Left renal pelvis (tissue), 4 donors: ENCODE measurements at regions not wholly inside any gene's neighbourhood (a gene's known extent, or its start where the extent isn't known, plus 50 kb on each side); places are given as distances from the start of the nearest gene placed in this dataset.
"Not testable (repeated sequence)": the region's sequence is repeated elsewhere in the genome, so short reads cannot be mapped to it uniquely, and the experiment has no call there.

Experiments
- DNase-seq, 4 donors: peaks; one replicate each; pipeline ENCODE4 v3.0.0-alpha.2; 2013; ENCODE audit warnings: low read depth in 4 of 4, low spot score in 3 of 4

DNA sequence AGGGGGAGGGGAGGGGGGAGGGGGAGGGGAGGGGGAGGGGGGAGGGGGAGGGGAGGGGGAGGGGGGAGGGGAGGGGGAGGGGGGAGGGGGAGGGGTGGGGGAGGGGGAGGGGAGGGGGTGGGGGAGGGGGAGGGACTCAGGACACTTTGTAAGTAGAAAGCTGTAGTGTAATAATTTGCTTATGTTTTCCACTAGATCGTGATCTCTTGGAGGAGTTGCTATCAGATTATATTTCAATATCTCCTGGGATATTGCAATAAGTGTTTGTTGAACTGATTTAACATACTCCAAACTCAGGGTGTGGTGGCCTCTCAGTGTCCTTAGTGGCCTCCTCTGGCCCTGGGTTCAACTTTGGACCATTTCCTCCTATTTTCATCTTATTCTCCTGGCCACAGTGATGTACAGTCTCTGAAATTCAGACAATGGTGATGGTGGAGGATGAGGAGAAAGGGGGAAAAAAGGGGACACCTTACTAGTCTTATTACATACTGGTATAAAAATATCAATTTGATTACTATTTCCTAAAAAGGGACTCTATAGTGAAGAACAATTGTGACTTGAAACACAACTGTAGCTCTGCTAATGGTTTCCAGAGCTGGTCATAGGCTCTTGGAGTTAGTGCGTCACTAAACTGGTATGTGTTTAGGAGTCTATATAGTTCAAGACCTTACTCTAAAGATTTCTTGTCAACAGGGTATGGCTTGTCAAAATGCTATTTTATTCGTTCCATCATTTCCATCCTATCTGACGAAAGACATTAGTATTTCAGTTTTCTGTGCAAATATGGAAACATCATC is 89.6 kb downstream of the DDX1 start:
- DNase-seq: no peak

DNA sequence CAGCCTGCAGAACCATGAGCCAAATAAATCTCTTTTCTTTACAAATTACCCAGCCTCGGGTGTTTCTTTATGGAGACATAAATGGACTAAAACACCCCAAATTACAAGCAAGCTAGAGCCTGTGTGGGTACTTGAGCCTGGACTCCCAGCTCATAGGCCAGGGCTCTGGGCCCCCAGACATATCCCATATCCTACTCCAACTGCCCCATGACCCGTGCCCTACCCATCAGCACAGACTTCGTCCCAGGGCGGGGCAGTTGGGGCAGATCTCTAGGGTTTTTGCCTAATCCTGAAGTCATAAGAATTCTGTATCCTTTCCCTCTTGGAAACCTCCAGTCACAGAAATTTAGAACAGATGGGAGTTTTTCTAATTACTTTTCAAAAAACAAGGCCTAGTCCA is 90.7 kb downstream of the DDX1 start:
- DNase-seq: no peak

DNA sequence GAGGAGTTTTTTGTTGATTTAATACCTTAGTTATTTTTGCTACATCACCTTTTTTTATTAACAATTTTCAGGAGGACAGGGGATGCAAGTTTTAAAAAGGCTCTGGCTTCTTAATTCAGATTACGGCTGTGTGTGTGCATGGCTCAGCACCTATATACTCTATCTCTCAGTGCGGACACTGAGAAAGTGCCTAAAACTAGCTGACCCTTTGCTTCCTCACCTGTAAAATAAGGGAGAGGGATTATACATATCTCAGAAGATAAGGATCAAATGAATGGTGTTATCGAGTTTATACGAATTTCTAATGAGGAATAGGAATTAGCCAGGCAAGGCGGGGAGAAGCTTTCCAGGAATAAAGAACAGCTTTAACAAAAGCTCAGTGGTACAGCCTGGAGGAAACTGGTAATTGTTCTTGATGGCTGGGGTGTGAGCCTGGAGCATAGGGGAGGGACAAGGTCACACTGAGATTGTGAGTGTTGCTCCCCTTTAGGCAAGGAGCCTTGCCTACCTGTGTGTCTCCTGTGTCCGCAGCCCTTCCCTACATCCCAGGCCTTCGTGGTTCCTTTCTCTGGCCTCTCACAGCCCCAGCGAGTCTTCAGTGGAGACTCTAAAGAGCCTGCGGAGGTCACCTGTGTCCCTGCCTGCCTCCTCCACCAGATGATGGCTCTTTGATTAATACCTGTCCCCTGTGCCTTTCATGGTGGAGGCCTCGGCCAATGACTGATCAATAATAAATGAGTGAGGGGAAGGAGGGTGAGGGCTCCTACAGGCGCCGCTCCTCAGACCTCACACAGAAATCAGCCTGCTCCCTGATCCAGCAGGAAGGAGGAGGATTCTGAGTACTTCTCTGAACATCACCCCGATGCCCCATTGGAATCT is 92.7 kb downstream of the DDX1 start:
- DNase-seq: no peak

DNA sequence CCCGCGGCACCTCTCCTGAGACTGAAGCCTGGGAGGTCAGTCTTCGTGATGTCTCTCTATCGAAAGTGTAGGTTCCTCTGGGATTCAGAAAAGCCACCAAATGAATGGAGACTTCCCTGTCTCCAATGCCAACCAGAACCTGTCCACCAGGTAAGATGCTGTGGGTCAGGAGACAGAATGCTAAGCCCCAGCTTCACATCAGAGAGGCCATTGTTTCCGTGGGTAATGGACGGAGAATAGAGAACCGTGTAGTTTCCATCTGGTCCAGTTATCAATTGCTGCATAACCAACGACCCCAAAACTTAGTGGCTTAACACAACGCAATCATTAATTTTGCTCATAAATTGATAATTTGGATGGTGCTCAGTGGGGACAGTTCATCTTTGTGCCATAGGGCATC is 93.5 kb downstream of the DDX1 start:
- DNase-seq: no peak

DNA sequence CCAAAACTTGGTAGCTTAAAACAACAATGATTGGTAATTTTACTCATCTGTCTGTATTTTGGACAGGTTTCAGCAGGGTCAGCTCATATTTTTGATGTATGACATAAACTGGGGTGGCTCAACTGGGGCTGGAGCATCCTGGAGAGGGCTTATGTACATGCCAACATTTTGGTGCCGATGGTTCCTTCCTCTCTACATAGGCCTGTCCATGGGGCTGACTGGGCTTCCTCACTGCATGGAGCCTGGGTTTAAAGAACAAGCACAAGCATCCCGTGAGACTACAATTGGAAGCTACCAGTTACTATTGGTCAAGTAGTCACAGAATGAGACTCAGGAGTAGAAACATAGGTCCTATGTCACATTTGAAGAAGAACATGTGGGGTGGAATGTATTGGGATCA is 95.0 kb downstream of the DDX1 start:
- no peak for DNase-seq

DNA sequence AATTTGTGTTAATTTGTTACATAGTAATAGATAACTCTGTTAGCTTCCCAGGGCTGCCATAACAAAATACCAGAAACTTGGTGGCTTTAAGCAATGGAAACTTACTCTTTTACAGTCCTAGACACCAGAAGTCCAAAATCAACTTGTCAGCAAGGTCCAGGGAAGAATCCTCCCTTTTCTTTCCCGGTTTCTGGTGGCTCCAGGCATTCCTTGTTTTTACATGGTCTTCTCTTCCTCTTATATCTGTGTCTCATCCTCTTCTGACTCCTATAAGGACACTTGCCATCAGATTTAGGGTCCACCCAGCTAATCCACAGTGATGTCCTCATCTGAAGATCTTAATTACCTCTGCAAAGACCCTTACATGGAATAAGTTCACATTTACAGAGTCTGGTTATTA is 95.6 kb downstream of the DDX1 start:
- DNase-seq: no peak

DNA sequence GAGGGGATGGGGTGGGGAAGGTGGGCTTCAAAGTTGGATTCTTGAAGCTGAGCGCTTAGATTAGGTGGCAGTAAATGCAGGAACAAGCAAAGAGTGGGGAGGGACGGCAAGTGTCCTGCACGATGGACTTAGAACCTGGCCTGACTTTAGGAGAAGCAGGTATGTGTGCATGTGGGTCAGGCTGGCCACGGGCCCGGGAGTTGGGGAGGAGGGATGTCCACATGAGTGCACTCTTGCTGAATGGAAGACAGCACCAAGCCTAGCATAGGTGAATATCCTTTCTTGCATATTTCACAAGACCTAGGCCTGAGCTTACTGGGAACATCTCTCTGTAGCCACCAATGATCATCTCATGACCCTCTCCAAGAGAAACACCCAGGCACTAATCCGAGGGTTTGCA is 96.1 kb downstream of the DDX1 start:
- DNase-seq: no peak

DNA sequence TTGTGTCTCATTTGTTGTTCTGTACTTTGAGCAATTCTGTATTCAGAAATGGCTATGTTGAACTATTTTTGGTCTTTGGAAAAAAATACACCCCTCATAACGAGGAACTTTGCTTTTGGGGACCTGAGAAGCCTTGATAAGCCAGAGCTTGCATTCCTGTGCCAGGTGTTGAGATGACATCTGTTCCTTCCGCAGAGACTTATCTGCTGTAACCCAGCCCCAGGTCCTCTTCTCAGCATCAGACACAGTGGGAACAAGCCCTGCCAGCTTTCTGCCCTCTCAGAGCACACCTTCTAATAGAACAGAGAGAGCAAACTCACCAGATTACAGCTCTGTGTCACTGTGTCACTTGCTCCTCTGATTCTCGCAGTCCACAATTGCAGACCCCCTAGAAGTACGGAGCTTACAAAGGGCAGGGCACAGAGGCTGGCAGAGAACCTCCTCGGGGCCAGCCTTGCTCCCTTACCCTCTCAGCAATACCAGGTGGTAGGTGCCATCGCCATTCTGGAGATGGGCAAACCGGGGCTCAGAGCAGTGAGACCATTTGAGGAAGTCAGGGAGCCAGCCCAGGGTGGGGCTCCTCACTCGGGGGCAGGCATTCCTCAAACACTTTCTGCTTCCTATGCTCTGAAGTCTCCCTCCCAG is 97.4 kb downstream of the DDX1 start:
- DNase-seq: no peak

DNA sequence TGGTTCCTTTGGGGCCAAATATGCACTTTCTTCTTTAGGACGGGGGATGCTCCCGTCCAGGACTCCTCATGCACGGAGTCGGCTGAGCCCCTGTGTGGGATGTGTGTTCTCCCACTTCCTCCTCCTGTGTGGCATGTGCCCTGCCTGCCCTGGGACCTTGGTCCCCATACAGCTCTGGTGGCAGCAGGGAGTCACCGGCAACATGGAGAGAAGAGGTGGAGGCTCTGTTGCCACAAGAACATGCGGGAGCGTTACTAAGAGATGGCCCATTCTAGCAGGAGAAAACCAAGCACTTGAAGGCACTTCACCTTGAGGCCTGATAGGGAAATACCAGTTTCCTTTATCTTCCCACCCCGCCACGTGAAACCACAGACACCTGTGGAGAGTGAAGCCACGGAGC is 98.0 kb downstream of the DDX1 start:
- DNase-seq: no peak

DNA sequence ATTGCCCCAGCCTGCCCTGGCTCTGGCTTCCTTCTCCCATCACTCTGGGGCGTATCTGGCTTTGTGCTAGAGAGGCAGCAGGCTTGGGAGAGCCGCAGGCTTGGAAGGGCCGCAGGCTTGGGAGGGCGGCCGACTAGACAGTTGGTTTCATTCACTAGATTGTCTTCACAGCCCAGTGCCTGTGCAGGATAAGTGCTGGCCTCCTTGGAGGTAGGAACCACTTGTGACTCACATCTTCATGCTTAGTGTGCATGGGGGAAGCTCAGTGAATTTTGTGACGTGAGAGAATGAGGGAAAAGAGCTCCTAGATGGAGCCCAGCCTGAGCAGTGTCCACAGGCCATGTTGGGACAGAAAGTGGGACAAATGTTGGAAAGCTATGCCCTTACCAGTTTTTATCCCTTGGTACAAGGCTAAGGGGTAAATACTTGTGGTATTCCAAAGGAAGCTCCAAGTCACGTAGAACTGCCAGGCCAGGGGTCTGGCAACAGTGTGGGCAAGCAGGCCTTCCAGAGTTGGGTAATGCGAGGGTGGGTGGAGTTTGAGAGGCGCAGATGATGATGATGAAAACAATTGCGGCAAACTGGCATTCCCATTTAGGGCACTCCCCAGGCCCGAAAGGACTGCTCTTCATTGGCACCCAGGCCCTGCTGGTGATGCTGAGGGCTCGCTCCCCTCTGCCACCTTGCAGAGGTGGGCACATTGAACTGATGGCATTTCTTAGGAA is 100.1 kb downstream of the DDX1 start:
- DNase-seq: no peak

DNA sequence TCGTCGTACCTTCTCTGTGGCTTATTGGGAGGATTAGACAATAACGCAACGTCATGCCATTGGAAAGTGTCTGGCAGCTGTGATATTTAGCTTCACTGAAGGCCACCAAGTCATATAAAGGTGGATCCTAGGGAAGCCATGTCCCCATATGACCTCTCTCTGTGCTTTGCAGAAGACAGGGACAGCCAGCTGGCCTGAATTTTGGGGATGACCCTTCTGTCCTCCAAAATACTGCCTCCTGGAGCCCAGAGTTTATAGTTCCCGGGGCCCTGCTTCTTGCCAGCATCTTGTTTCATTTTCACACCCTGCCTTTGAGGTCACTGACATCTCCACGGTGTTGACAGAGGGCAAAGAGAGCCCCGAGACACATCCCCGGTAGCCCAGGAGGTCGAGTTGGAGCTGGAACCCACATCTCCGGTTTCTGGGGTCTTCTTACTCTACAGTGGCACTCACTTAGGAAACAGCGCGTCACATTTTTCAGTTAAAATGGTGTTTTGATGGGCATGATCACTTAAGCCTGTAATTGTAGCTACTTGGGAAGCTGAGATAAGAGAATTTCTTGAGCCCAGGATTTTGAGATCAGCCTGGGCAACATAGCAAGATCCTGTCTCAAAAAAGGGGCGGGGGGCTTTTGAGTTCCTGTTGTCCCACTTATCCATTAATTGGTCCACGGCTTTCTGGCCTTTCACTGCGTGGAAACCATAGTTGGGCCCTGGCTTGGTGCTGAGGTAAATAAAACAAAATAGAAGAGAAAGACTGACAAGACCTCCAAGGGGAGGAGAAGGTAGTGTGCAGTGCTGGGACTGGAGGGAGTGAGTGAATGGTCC is 101.1 kb downstream of the DDX1 start:
- no peak for DNase-seq

DNA sequence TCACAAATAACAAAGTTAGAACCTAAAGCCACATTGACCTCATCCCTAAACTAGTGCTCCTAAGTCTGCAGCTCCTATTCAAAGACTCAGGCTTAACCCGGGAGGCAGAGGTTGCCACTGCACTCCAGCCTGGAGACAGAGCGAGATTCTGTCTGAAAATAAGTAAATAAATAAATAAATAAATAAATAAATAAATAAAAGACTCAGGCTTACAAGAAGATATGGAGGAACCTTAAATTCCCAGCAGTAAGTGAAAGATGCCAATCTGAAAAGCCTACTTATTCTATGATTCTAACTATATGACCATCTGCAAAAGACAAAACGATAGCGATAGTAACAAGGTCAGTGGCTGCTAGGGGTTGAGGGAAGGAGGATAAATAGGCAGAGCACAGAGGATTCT is 101.7 kb downstream of the DDX1 start:
- DNase-seq: no peak

DNA sequence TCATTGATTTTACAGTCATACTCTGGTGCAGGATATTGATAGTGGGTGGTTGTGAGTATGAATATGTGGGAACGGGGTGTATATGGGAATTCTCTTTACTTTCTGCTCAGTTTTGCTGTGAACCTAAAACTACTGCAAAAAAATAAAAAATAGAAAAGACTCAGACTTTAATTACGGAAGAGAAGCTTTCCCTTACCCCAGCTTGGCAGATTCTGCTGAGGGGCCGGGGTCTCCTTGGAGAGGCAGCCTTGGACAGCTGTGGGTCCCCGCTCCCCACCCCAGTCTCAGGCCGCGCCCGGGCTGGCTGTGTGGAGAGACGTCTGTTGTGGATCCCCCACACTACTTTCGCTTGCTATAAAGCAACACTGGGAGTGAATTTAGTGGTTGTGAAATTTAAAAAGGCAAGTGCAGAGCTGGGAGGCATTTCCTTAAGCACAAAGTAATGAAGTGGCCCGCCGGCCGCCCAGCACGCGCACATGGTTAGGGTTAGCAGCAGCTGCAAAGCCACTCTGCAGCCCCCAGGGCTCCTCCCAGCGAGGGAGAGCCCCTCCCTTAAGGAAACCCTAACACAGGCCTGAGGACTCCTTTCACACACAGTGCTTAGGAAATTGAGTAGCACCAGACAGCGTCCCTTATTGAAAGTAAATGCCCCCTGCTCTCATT is 102.4 kb downstream of the DDX1 start:
- DNase-seq: no peak

DNA sequence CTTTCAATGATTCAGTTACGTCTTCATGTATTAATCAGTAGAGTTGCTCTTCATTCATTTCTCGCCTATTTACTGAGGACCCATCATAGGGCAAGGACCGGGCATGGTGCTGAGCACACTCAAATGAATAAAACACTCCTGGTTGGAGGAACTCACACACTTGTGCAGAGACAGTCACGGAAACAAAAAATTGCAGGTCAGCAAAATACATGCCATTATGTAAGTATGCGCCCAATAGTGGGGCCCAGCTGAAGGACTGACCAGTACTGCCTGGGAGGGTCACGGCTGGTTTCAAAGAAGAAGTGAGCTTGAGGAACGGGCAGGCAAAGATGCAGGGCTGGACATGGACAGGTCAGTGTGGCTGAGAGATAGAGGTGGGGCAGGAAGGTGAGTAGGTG is 102.9 kb downstream of the DDX1 start:
- DNase-seq: no peak

DNA sequence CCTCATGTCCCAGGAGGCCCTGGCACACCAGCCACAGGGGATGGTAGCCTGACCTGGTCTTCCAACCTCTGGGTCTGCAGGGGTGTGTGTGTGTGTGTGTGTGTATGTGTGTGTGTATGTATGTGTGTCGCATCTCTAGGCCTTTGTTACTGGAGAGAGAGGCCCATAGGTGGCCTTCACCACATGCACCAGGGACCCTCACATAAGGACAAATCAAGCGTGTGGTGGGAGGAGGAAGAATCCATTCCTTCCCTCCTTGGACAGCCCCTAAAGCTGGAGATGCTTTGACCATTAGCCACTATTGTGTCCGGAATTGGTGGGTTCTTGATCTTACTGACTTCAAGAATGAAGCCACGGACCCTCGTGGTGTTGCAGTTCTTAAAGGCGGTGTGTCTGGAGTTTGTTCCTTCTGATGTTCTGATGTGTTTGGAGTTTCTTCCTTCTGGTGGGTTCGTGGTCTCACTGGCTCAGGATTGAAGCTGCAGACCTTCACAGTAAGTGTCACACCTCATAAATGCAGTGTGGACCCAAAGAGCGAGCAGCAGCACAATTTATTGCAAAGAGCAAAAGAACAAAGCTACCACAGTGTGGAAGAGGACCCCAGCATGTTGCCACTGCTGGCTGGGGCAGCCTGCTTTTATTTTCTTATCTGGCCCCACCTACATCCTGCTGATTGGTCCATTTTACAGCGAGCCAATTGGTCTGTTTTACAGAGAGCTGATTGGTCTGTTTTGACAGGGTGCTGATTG is 104.1 kb downstream of the DDX1 start:
- no peak for DNase-seq

DNA sequence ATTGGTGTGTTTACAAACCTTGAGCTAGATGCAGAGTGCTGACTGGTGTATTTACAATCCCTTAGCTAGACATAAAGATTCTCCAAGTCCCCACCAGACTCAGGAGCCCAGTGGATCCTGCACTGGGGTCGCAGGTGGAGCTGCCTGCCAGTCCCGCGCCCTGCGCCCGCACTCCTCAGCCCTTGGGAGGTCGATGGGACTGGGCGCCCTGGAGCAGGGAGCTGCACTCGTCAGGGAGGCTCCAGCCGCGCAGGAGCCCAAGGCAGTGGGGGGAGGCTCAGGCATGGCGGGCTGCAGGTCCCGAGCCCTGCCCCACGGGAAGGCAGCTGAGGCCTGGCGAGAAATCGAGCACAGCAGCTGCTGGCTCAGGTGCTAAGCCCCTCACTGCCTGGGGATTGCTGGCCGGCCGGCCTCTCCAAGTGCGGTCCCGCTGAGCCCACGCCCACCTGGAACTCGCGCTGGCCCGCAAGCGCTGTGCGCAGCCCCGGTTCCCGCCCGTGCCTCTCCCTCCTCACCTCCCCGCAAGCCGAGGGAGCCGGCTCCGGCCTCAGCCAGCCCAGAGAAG is 105.0 kb downstream of the DDX1 start:
- not testable (repeated sequence) for DNase-seq

DNA sequence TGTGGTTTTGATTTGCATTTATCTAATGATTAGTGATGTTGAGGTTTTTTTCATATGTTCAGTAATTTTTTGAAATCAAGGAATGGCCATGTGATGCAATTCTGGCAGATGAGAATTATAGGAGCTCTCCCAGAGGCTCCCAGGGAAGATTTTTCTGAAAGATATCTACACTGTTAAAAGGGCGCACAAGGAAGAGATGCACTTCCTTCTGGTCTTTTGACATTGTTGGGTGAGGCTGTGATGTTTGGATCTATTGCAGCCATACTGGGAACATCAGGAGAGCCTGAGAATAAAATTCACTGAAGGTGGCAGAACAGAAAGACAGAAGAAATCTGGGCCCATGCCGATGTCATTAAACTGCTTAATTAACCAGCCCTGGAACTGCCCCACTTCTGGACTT is 108.5 kb downstream of the DDX1 start:
- DNase-seq: no peak

DNA sequence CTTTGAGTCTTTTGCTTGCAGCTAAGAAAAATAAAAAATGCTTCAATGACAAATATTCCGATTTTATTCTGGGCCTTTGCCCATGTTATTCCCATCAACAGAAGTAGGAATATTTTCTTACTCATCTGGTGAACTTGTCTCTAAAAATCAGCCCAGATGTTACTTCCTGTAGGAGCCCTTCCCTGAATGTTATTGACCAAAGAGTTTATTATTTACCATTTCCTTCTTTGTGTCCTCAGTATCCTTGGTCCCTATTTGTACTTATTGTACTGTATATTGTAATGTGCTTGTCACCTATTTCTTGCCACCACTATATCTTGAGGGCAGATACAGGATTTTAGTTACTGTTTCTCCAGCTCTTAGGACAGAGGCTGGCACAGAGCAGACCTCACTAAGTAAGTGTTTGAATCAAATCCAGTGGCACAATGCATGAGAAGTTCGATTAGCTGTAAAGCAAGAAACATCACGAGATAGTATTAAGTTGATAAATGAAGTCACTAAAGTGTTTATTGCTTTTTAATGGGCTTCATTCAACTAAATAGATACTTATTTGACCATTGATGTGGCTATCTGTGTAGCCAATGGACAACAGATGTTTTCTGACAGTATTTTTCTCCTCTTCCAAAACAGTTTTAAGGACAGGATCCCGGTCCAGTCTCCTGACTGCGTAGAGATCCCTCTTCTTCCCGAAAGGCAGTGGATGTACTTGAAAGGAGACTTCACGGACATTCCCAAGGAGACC is 109.1 kb downstream of the DDX1 start:
- no peak for DNase-seq
